ENCODE measurements at regions not wholly inside any gene's neighbourhood (a gene's known extent, or its start where the extent isn't known, plus 50 kb on each side); places are given as distances from the start of the nearest gene placed in this dataset.

DNA sequence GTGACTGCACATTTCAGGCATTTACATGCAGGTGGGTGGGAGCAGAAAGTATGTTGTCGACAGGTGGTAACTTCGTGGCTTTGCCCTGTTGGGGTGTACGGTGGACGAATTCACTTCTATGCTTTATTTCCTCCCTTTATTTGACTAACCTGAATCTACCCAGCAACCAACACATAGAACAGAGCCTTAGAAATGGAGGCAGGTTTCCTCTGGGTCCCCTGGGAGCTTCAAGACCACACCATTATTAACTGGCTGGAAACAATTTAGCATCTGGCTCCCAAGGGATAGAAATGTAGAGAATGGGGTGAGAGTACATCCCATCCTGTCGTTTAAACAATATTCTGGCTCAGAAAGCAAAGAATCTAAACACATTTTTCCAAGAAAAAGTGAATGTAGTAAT is 244.4 kb downstream of the DLEU7 start:
- no peak overlapping the region for H3K27ac ChIP-seq
- TF ChIP-seq ZFX (IDR thresholded peaks at IDR 0.05; ENCODE audit: borderline replicate concordance) = no peak
- TF ChIP-seq, protein P1, sequence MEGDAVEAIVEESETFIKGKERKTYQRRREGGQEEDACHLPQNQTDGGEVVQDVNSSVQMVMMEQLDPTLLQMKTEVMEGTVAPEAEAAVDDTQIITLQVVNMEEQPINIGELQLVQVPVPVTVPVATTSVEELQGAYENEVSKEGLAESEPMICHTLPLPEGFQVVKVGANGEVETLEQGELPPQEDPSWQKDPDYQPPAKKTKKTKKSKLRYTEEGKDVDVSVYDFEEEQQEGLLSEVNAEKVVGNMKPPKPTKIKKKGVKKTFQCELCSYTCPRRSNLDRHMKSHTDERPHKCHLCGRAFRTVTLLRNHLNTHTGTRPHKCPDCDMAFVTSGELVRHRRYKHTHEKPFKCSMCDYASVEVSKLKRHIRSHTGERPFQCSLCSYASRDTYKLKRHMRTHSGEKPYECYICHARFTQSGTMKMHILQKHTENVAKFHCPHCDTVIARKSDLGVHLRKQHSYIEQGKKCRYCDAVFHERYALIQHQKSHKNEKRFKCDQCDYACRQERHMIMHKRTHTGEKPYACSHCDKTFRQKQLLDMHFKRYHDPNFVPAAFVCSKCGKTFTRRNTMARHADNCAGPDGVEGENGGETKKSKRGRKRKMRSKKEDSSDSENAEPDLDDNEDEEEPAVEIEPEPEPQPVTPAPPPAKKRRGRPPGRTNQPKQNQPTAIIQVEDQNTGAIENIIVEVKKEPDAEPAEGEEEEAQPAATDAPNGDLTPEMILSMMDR (IDR thresholded peaks at IDR 0.05) = no peak

DNA sequence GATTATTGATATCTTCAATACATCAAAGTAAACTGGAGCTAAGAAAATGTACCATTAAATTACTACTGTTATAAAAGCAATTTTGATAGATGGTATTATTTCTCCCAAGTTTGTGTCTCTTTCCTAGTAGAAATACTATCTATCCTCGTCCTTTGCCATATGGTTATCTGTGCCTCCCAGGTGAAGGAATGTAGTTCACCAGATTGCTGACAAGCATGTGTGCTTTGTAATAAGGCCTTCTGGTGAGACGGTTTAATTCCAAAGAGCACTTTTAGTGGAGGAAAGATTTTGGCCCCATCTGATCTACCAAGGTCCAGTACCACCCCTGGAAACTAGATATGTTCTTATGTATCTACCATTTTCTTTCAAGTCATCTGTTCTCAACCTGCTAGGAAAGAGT is 243.6 kb downstream of the DLEU7 start:
- no peak for TF ChIP-seq ZFX (IDR thresholded peaks at IDR 0.05; ENCODE audit: borderline replicate concordance)
- TF ChIP-seq, protein P1 (IDR thresholded peaks at IDR 0.05) = no peak
- no peak overlapping the region for H3K27ac ChIP-seq

DNA sequence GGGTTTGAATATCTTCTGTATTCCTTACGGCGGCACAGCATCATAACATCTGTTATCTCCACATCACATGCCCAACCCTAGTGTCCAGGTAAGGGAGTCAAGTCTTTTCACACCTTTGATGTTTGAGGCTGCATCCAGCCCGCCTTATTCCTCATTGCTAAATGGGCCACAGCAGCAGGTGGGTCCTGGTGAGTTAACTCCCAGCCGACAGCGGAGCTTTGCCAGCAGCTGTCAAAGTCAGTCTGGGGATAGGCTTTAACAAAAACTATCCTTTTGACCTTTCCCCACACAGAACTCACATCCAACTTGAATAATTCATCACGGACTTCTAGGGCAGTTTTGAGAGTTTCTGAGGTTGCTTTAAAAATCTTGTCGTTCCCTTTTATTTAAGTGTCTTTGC is 235.1 kb downstream of the DLEU7 start:
- TF ChIP-seq, protein P1 (IDR thresholded peaks at IDR 0.05) = no peak
- TF ChIP-seq ZFX (IDR thresholded peaks at IDR 0.05; ENCODE audit: borderline replicate concordance) = no peak
- H3K27ac ChIP-seq = no peak overlapping the region

DNA sequence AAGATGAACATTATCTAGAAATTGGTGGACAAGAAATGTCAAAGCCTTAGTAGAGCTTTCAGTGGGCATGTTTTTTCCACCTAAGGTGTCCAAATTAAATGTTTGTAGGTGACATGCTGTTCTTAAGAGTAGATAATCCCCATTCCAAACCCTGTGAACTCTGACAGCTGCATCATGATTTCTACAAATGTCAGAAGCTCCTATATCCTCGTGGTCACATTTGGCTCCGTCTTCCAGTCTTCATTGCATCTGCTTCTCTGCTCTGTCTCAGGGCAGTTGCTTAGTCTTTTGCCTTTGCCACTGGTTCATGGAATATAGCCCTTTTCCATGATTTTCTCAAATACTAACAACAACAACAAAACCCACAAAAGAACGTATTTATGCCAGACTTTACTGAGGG is 234.5 kb downstream of the DLEU7 start:
- TF ChIP-seq, protein P1 (IDR thresholded peaks at IDR 0.05) = no peak
- no peak for TF ChIP-seq ZFX (IDR thresholded peaks at IDR 0.05; ENCODE audit: borderline replicate concordance)
- no peak overlapping the region for H3K27ac ChIP-seq

DNA sequence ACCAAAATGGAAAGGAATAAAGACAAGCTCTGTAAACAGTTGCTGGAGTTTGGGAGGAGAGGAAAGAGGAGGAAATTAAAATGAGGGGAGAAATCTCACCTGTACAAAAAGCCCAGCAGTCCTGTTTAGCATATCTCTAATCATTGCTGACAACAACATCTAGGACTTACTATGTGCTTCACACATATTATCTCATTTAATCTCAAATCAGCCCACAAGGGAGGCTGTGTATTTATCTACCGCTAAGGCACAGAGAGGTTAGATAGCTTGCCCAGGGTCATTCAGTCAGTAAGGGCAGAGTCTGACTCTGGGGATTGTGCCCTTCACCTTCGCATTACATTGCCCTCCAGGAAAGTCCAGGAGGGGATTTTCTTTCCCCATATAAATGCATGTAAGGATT is 233.3 kb downstream of the DLEU7 start:
- no peak overlapping the region for H3K27ac ChIP-seq
- no peak for TF ChIP-seq ZFX (IDR thresholded peaks at IDR 0.05; ENCODE audit: borderline replicate concordance)

DNA sequence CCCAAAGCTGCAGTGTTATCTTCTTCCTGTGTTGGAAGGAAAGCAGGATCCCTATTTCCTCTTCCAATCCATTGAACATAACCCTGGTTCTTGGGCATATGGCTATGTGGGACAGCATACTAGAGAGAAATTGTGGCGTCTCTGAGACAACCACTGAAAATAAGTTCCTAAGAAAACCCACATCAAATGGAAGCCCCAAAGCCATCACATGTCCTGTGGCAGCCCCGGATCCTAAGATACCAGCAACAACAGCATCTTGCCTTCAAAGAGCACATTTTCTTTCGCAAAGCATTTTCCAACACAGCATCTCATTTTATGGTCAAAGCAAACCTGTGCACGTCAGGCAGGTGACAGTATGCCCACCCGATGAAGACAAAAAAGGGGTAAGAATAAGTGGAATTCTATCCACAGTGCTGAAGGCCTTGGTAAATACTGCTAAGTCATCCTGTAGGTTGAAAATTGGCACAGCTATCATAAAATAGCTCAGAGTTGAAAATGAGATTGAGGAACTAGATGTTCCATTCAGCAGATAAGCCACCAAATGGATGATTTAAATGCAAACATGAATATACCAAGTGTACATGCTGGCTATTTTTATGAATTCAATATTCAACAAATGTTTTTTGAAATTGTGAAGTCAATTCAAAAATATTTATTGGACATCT is 232.2 kb downstream of the DLEU7 start:
- TF ChIP-seq, protein P1 (IDR thresholded peaks at IDR 0.05) = no peak
- no peak for TF ChIP-seq ZFX (IDR thresholded peaks at IDR 0.05; ENCODE audit: borderline replicate concordance)
- no peak overlapping the region for H3K27ac ChIP-seq

DNA sequence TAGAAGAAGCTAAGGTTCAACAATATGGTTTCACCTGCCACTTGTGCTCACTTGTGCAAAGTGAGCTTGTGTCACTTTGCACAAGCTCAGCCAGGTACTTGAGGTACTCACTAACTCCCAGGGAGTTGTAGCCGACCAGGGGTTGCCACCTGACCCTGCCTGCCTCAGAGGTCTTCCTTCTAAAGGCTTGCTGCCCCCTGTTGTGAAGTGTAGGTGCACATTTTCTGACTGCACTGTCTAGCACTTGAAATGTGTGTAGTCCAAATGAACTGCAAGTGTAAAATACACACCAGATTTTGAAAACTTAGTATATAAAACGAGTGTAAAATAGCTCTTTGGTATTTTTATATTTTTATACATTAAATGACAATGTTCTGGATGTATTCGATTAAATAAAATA is 230.8 kb downstream of the DLEU7 start:
- no peak overlapping the region for H3K27ac ChIP-seq

More for the DNA sequence above, 230.8 kb downstream of the DLEU7 start:
- TF ChIP-seq ZFX (IDR thresholded peaks at IDR 0.05; ENCODE audit: borderline replicate concordance) = no peak
- TF ChIP-seq, protein P1 (IDR thresholded peaks at IDR 0.05) = no peak
